GM12878 (cell line): ENCODE measurements at regions not wholly inside any gene's neighbourhood (a gene's known extent, or its start where the extent isn't known, plus 50 kb on each side); places are given as distances from the start of the nearest gene placed in this dataset.

Experiments used
- ATAC-seq: fragments of 200-7000 bp; cut with Tn5 transposase; 3 replicates; pipeline ENCODE4 v1.9.1; 2020; ENCODE audit warnings: mild to moderate bottlenecking, moderate library complexity
- BruUV-seq: library from RNA; stranded (reverse); fragments of 400-500 nt; replicated peaks from 2 replicates; lab custom pipeline; 2021; lab: Mats Ljungman, UMichigan
- CTCF ChIA-PET: fragments of 300-600 bp; sonication (Branson Sonifier 250); formaldehyde crosslinking; extraction: SDS; loops from one replicate; lab custom pipeline; 2021; ENCODE audit warnings: inconsistent platforms; lab: Yijun Ruan, JAX
- POLR2A ChIA-PET: fragments of 350-600 bp; formaldehyde crosslinking; extraction: SDS; loops from one replicate; lab custom pipeline; 2021; ENCODE audit warnings: inconsistent platforms; lab: Charles Lee
- RAD21 ChIA-PET: fragments of 300-600 bp; sonication (Branson Sonifier 250); formaldehyde crosslinking; loops from one replicate; lab custom pipeline; 2023; ENCODE audit warnings: antibody characterized with exemption; ENCODE audit not compliant: unreplicated experiment; lab: Charles Lee
- SMC1A ChIA-PET: fragments of 300-600 bp; sonication (Branson Sonifier 250); formaldehyde crosslinking; loops from one replicate; lab custom pipeline; 2023; ENCODE audit not compliant: unreplicated experiment, uncharacterized antibody; lab: Charles Lee
- DNase-seq: peaks from one replicate; pipeline ENCODE4 v3.0.0-alpha.2; 2011; ENCODE audit warnings: low read depth, low spot score
- FAIRE-seq: peaks from 3 replicates; lab custom pipeline; 2011; peaks lifted over from hg19 to GRCh38; lab: Jason Lieb, UNC
- H2AFZ ChIP-seq: 2 replicates; pipeline ENCODE4 v1.6.0; 2011; ENCODE audit warnings: low read depth, low read length, control low read depth; ENCODE audit not compliant: control insufficient read depth
- H3K27ac ChIP-seq: 2 replicates; pipeline ENCODE4 v1.5.1; 2011; ENCODE audit warnings: control low read depth; ENCODE audit not compliant: control insufficient read depth, insufficient read depth
- H3K27me3 ChIP-seq, 2 experiments: replicated peaks in 1 of 2; 2 replicates each; pipeline versions ENCODE4 v1.6.0 to v1.6.1; 2011; ENCODE audit warnings: low read length in 1 of 2; ENCODE audit not compliant: control insufficient read depth in 2 of 2, insufficient read depth in 2 of 2
- H3K36me3 ChIP-seq, 2 experiments: 2 replicates each; pipeline ENCODE4 v1.5.1; 2011; ENCODE audit warnings: low read length in 1 of 2; ENCODE audit not compliant: control insufficient read depth in 2 of 2, insufficient read depth in 2 of 2
- H3K4me1 ChIP-seq: 2 replicates; pipeline ENCODE4 v1.6.1; 2011; ENCODE audit warnings: mild to moderate bottlenecking, low read length, moderate library complexity, mixed read lengths; ENCODE audit not compliant: control insufficient read depth, insufficient read depth
- H3K4me2 ChIP-seq: 2 replicates; pipeline ENCODE4 v1.6.0; 2011; ENCODE audit warnings: control low read depth; ENCODE audit not compliant: control insufficient read depth, insufficient read depth
- H3K4me3 ChIP-seq: fragments of 200-600 bp; sonication (generic); 2 replicates; pipeline ENCODE4 v1.5.1; 2016
- H3K79me2 ChIP-seq: 2 replicates; pipeline ENCODE4 v1.6.0; 2011; ENCODE audit warnings: low read length; ENCODE audit not compliant: control insufficient read depth, insufficient read depth
- H3K9ac ChIP-seq: 2 replicates; pipeline ENCODE4 v1.8.0; 2011; ENCODE audit warnings: low read length, control low read depth, mixed read lengths; ENCODE audit not compliant: control insufficient read depth, insufficient read depth
- H3K9me3 ChIP-seq: replicated peaks from 3 replicates; pipeline ENCODE4 v1.5.1; 2011; ENCODE audit warnings: mild to moderate bottlenecking, low read length; ENCODE audit not compliant: control insufficient read depth, insufficient read depth
- H4K20me1 ChIP-seq: 2 replicates; pipeline ENCODE4 v1.6.0; 2011; ENCODE audit not compliant: control insufficient read depth, insufficient read depth
- CBX5 ChIP-seq: sonication (generic); IDR thresholded peaks from 2 replicates; pipeline ENCODE4 v1.6.1; 2016; ENCODE audit warnings: low read depth, moderate library complexity, mild to moderate bottlenecking, inconsistent platforms
- CHD4 ChIP-seq: fragments of 200-600 bp; sonication (generic); IDR thresholded peaks from 2 replicates; pipeline ENCODE4 v1.6.1; 2016; ENCODE audit warnings: mild to moderate bottlenecking
- ETV6 ChIP-seq, 2 experiments: fragments of 450-650 bp in 1 of 2; IDR thresholded peaks in 1 of 2; conservative IDR thresholded peaks in 1 of 2; 2 replicates each; pipeline ENCODE4 v1.6.1; 2014; ENCODE audit warnings: antibody characterized with exemption in 1 of 2, borderline replicate concordance in 1 of 2, low read depth in 1 of 2, mild to moderate bottlenecking in 1 of 2, moderate library complexity in 1 of 2
- HCFC1 ChIP-seq: fragments of 150-350 bp; IDR thresholded peaks from 2 replicates; pipeline ENCODE4 v1.6.1; 2014; ENCODE audit warnings: low read length
- IRF4 ChIP-seq: IDR thresholded peaks from 2 replicates; pipeline ENCODE4 v1.6.1; 2011; ENCODE audit warnings: low read depth, low read length
- MAX ChIP-seq: IDR thresholded peaks from 2 replicates; pipeline ENCODE4 v1.6.1; 2012; ENCODE audit warnings: low read depth, low read length, improper control_type of control experiment
- MTA3 ChIP-seq: IDR thresholded peaks from 2 replicates; pipeline ENCODE4 v1.6.1; 2012; ENCODE audit warnings: low read length, inconsistent platforms, borderline replicate concordance
- MXI1 ChIP-seq: fragments of 150-350 bp; IDR thresholded peaks from 2 replicates; pipeline ENCODE4 v1.6.1; 2011; ENCODE audit warnings: low read depth, mild to moderate bottlenecking, inconsistent platforms, low read length, improper control_type of control experiment
- RCOR1 ChIP-seq: conservative IDR thresholded peaks from 2 replicates; pipeline ENCODE4 v1.6.1; 2012; ENCODE audit warnings: low read depth, low read length, improper control_type of control experiment
- RELA ChIP-seq: fragments of 450-650 bp; IDR thresholded peaks from 2 replicates; pipeline ENCODE4 v1.8.0; 2014; ENCODE audit warnings: borderline replicate concordance; ENCODE audit not compliant: partially characterized antibody
- RELB ChIP-seq: fragments of 450-650 bp; IDR thresholded peaks from 2 replicates; pipeline ENCODE4 v1.6.1; 2017; ENCODE audit warnings: low read depth, mild to moderate bottlenecking, moderate library complexity
- SMAD5 ChIP-seq: IDR thresholded peaks from 2 replicates; pipeline ENCODE4 v1.6.1; 2016; ENCODE audit warnings: antibody characterized with exemption, low read depth
- SREBF1 ChIP-seq: IDR thresholded peaks from 2 replicates; pipeline ENCODE4 v1.6.1; 2012; ENCODE audit warnings: mild to moderate bottlenecking, low read length
- ZBTB40 ChIP-seq: fragments of 450-650 bp; IDR thresholded peaks from 2 replicates; pipeline ENCODE4 v1.6.1; 2016; ENCODE audit warnings: mild to moderate bottlenecking, moderate library complexity, borderline replicate concordance
- ZNF592 ChIP-seq: fragments of 450-650 bp; IDR thresholded peaks from 2 replicates; pipeline ENCODE4 v1.6.1; 2017; ENCODE audit warnings: mild to moderate bottlenecking, moderate library complexity
- WGBS: methylation state at CpG from one replicate; pipeline ENCODE4 v1.1.6; 2016; ENCODE audit warnings: low lambda C conversion rate; ENCODE audit not compliant: insufficient replicate concordance, insufficient coverage; ENCODE audit errors: missing lambda C conversion rate; 5-methylcytosine and 5-hydroxymethylcytosine counted together
- in situ Hi-C: fragments of 300-500 bp; cut with MboI; formaldehyde crosslinking; loops from 9 replicates; pipeline ENCODE4 v1.14.3; 2018; ENCODE audit warnings: mixed read lengths
- intact Hi-C: fragments of 100-400 bp; cut with micrococcal nuclease; formaldehyde crosslinking; loops from one replicate; pipeline ENCODE4 v1.14.2; 2022; ENCODE audit not compliant: unreplicated experiment

GRCh38 chr10:107848726-107849360 lies 684.3 kb upstream of the SORCS1 start:
- WGBS, result 34% methylated on average over 8 of the region's 8 CpGs
- no peaks in the 10 kb centered on the region for H3K36me3 ChIP-seq
- ChIA-PET SMC1A (no interaction called here), CTCF (no interaction called here), RAD21 (no interaction called here), POLR2A (no interaction called here)
- ATAC-seq (no peak), DNase-seq (no peak), FAIRE-seq (no peak)
- no peak overlapping the region for H3K4me3 ChIP-seq
- in situ Hi-C loops (no loop called here), intact Hi-C loops (loop anchor here (10.0 kb wide), 1 partner anchor 156 kb away; no protein-coding TSS in a partner anchor)
- BruUV-seq, result no TSS peak
- no peak overlapping the region for H2AFZ ChIP-seq
- H3K4me1 ChIP-seq, result no peaks in the 10 kb centered on the region
- no peaks in the 10 kb centered on the region for H3K79me2 ChIP-seq
- H3K27ac ChIP-seq, result no peak overlapping the region
- H3K9me3 ChIP-seq, result no peaks in the 10 kb centered on the region
- H4K20me1 ChIP-seq, result no peaks in the 10 kb centered on the region
- H3K9ac ChIP-seq, result no peak overlapping the region
- no peak overlapping the region for H3K4me2 ChIP-seq
- H3K27me3 ChIP-seq, result no peaks in the 10 kb centered on the region
- TF ChIP-seq ETV6 (conservative IDR thresholded peaks at IDR 0.05 in 1 of 2, IDR thresholded peaks at IDR 0.05 in 1 of 2; ENCODE audit: borderline replicate concordance in 1 of 2, low read depth in 1 of 2) (no peak), RELA (no peak), CHD4 (no peak), RELB (no peak), SREBF1 (no peak), MXI1 (no peak), RCOR1 (no peak), HCFC1 (no peak), MAX (no peak), SMAD5 (no peak), MTA3 (no peak), IRF4 (no peak), CBX5 (no peak), ZBTB40 (no peak), ZNF592 (no peak)
